Skeletal muscle tissue (tissue), 3 donors: ENCODE measurements at regions not wholly inside any gene's neighbourhood (a gene's known extent, or its start where the extent isn't known, plus 50 kb on each side); places are given as distances from the start of the nearest gene placed in this dataset.
"Not testable (repeated sequence)": the region's sequence is repeated elsewhere in the genome, so short reads cannot be mapped to it uniquely, and the experiment has no call there.

Experiments
- H3K27ac ChIP-seq: one replicate; pipeline ENCODE4 v1.7.0; 2013; ENCODE audit warnings: mild to moderate bottlenecking, low read depth, low read length, inconsistent platforms
- H3K27me3 ChIP-seq, 3 donors: one replicate each; pipeline ENCODE4 v1.7.0; 2013; ENCODE audit warnings: low read length in 3 of 3; ENCODE audit not compliant: control insufficient read depth in 3 of 3, insufficient read depth in 3 of 3
- H3K36me3 ChIP-seq, 3 donors: one replicate each; pipeline ENCODE4 v1.7.0; 2013; ENCODE audit warnings: low read length in 3 of 3; ENCODE audit not compliant: control insufficient read depth in 3 of 3, insufficient read depth in 3 of 3
- H3K4me1 ChIP-seq, 3 donors: one replicate each; pipeline ENCODE4 v1.7.0; 2013; ENCODE audit warnings: low read length in 3 of 3, mild to moderate bottlenecking in 3 of 3; ENCODE audit not compliant: control insufficient read depth in 3 of 3, insufficient read depth in 3 of 3
- H3K4me3 ChIP-seq, 3 donors: one replicate each; pipeline ENCODE4 v1.7.0; 2013; ENCODE audit warnings: low read length in 3 of 3
- H3K9ac ChIP-seq, 3 donors: one replicate each; pipeline ENCODE4 v1.7.0; 2013; ENCODE audit warnings: low read length in 3 of 3, mild to moderate bottlenecking in 3 of 3, moderate library complexity in 2 of 3, low read depth in 1 of 3
- H3K9me3 ChIP-seq, 3 donors: one replicate each; pipeline ENCODE4 v1.7.0; 2013; ENCODE audit warnings: low read length in 3 of 3; ENCODE audit not compliant: control insufficient read depth in 3 of 3
- donor health status: Osteomylitis.

DNA sequence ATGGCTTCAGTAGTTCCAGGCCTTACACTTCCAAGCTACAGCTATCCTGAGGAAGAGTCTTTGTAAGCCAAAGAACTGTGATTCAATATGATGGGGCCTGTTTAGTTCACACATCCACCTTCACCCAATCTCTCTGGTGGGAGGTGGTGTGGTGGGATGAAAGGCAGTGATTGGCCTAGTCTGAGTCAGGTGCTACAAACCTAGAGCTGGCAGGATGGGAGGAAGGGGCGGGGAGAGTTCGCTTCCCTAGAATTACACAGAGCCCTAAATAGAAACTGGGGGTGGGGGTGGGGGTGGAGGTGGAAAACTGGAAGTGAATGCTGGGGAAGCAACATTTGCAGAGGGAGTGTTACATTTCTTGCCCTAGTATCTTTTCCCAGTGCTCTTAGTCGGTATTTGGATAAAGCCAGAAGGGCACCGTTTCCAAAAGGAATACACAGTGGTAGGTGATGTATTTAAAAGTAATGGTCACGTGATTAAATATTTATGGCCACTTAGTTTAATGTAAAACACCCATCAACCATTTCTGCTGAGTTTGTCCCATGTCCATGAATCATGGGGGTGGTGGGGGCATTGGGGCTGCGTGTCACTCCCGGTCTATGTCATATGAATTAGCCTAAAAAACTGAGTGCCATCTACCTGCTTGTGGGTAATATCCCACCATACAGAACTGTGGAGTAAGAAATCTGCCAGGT lies 247.6 kb upstream of the PROK2 start:
- no peak overlapping the region for H3K27ac ChIP-seq
- no peaks in the 10 kb centered on the region for H3K27me3 ChIP-seq
- no peaks in the 10 kb centered on the region for H3K9me3 ChIP-seq

GRCh38 chr3:72031581-72031980 lies 246.6 kb upstream of the PROK2 start:
- no peak overlapping the region for H3K4me3 ChIP-seq
- no peak overlapping the region for H3K27ac ChIP-seq
- H3K9ac ChIP-seq: no peak overlapping the region
- peaks cover 0 to 10% (median 0%) of the 10 kb centered on the region in 3 donors for H3K4me1 ChIP-seq
- H3K9me3 ChIP-seq: no peaks in the 10 kb centered on the region
- H3K36me3 ChIP-seq: no peaks in the 10 kb centered on the region
- H3K27me3 ChIP-seq: no peaks in the 10 kb centered on the region

More for the DNA sequence above, 247.6 kb upstream of the PROK2 start:
- Histone ChIP-seq H3K9ac (no peak overlapping the region), H3K36me3 (no peaks in the 10 kb centered on the region), H3K4me1 (peaks cover 0 to 10% (median 0%) of the 10 kb centered on the region in 3 donors), H3K4me3 (no peak overlapping the region)

- not testable (repeated sequence) for H3K4me3 ChIP-seq, H3K9me3 ChIP-seq, H3K36me3 ChIP-seq, H3K27me3 ChIP-seq, H3K9ac ChIP-seq, H3K27ac ChIP-seq
- peaks cover 0 to 10% (median 0%) of the 10 kb centered on the region in 3 donors for H3K4me1 ChIP-seq
Observed at GRCh38 chr3:72030296-72030695, 245.3 kb upstream of the PROK2 start.

- H3K4me1 ChIP-seq: peaks cover 0 to 10% (median 0%) of the 10 kb centered on the region in 3 donors
- H3K4me3 ChIP-seq, H3K27ac ChIP-seq, H3K36me3 ChIP-seq, H3K27me3 ChIP-seq, H3K9ac ChIP-seq, H3K9me3 ChIP-seq: not testable (repeated sequence)
Observed at GRCh38 chr3:72028726-72029125, 243.8 kb upstream of the PROK2 start.

DNA sequence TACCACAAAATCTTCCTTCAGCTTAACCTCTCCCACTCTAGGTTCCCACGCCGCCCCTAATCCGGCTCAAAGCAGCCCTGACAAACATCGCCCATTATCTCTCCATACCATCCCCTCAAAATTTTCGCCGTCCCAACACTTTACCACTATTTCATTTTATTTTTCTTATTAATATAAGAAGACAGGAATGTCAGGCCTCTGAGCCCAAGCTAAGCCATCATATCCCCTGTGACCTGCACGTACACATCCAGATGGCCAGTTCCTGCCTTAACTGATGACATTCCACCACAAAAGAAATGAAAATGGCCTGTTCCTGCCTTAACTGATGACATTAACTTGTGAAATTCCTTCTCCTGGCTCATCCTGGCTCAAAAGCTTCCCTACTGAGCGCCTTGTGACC lies 243.4 kb upstream of the PROK2 start:
- not testable (repeated sequence) for H3K9me3 ChIP-seq, H3K27ac ChIP-seq, H3K9ac ChIP-seq, H3K36me3 ChIP-seq, H3K27me3 ChIP-seq, H3K4me3 ChIP-seq
- H3K4me1 ChIP-seq: peaks cover 0 to 10% (median 0%) of the 10 kb centered on the region in 3 donors

GRCh38 chr3:72027728-72028127 lies 242.8 kb upstream of the PROK2 start:
- H3K9me3 ChIP-seq, H3K9ac ChIP-seq, H3K27ac ChIP-seq, H3K27me3 ChIP-seq, H3K4me3 ChIP-seq, H3K36me3 ChIP-seq, H3K4me1 ChIP-seq: not testable (repeated sequence)

GRCh38 chr3:72022027-72022426 lies 237.1 kb upstream of the PROK2 start:
- no peak overlapping the region for H3K9ac ChIP-seq
- no peaks in the 10 kb centered on the region for H3K36me3 ChIP-seq
- H3K4me3 ChIP-seq: no peak overlapping the region
- no peak overlapping the region for H3K27ac ChIP-seq
- H3K9me3 ChIP-seq: no peaks in the 10 kb centered on the region
- peaks cover 0 to 4% (median 0%) of the 10 kb centered on the region in 3 donors for H3K4me1 ChIP-seq
- no peaks in the 10 kb centered on the region for H3K27me3 ChIP-seq

GRCh38 chr3:72021531-72021930 lies 236.6 kb upstream of the PROK2 start:
- Histone ChIP-seq H3K9me3 (no peaks in the 10 kb centered on the region), H3K27me3 (no peaks in the 10 kb centered on the region), H3K27ac (no peak overlapping the region)

GRCh38 chr3:72018343-72018984 lies 233.5 kb upstream of the PROK2 start:
- no peaks in the 10 kb centered on the region for H3K27me3 ChIP-seq
- H3K36me3 ChIP-seq: no peaks in the 10 kb centered on the region
- H3K4me1 ChIP-seq: peaks cover 0 to 4% (median 0%) of the 10 kb centered on the region in 3 donors
- no peak overlapping the region for H3K4me3 ChIP-seq
- no peak overlapping the region for H3K9ac ChIP-seq
- H3K27ac ChIP-seq: no peak overlapping the region
- H3K9me3 ChIP-seq: no peaks in the 10 kb centered on the region

More at GRCh38 chr3:72021531-72021930, 236.6 kb upstream of the PROK2 start:
- no peak overlapping the region for H3K4me3 ChIP-seq
- H3K9ac ChIP-seq: no peak overlapping the region
- peaks cover 0 to 4% (median 0%) of the 10 kb centered on the region in 3 donors for H3K4me1 ChIP-seq
- no peaks in the 10 kb centered on the region for H3K36me3 ChIP-seq

- H3K9ac ChIP-seq: no peak overlapping the region
Observed at GRCh38 chr3:72017935-72018334, 233.0 kb upstream of the PROK2 start.

More at GRCh38 chr3:72017935-72018334, 233.0 kb upstream of the PROK2 start:
- Histone ChIP-seq H3K27me3 (no peaks in the 10 kb centered on the region), H3K27ac (no peak overlapping the region), H3K4me1 (peaks cover 0 to 4% (median 0%) of the 10 kb centered on the region in 3 donors), H3K9me3 (no peaks in the 10 kb centered on the region), H3K36me3 (no peaks in the 10 kb centered on the region), H3K4me3 (no peak overlapping the region)
